ENCODE measurements at regions not wholly inside any gene's neighbourhood (a gene's known extent, or its start where the extent isn't known, plus 50 kb on each side); places are given as distances from the start of the nearest gene placed in this dataset.

DNA sequence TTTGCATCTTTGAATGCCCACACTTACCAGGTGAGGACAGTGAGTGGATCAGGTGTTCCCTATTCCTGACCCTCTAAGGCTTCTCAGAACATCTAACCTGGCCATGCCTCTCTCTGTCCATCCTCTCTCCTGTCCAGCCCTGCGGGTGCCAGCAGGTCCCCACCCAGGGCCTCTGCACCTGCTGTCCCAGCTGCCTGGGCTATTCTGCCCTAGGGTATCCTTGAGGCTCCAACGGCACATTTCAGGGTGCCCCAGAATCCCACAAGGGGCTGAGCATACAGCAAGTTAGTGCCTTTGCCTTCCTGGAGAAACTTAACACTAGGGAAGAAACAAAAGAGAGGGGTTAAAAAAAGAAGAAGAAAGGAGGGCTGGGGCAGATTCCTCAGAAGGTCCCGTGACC is 107.4 kb downstream of the UNCX start:
- no peak for DNase-seq (ENCODE audit: low spot score)
- ATAC-seq: no peak

DNA sequence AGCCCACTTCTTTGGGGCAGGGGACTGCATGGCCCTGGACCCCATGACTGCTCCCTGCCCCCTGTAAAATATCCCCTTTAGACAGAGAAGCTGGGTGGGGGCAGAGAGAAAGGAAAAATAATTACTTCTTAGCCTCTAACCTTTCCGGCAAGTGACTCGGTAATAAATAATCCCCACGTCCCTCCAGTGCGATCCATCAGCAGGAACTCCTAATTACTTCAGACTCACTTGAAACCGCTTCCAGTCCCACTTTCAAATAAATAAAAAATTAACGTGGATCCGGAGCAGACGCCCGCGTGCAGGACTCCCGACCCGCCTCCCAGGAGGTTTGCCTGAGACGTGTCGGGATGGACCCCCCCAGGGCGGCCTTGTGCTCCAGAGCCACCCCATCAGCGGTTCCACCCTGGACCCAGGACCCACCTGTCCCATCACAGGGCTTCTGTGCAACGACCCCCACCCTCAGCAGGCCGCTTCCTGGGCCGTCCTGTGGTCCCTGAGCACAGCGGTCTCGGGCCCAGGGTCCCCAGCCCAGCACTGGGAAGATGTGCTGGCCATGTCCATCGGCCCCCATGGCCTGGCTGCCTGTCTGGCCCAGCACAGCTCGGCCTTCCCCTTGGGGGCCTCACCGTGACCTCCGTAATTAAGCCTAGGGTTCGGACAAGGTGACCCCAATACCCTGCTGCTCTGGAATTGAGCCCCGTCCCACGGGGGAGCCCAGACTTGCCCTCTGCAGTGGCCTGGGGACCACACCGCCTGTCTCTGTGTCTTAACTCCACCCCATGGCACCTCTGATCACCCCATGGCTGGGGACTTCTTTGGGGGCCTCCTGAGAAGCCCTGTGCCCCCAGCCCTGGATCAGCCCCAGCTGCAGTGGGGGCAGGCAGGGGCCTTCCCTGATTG is 108.0 kb downstream of the UNCX start:
- DNase-seq (ENCODE audit: low spot score) (no peak), ATAC-seq (no peak)

DNA sequence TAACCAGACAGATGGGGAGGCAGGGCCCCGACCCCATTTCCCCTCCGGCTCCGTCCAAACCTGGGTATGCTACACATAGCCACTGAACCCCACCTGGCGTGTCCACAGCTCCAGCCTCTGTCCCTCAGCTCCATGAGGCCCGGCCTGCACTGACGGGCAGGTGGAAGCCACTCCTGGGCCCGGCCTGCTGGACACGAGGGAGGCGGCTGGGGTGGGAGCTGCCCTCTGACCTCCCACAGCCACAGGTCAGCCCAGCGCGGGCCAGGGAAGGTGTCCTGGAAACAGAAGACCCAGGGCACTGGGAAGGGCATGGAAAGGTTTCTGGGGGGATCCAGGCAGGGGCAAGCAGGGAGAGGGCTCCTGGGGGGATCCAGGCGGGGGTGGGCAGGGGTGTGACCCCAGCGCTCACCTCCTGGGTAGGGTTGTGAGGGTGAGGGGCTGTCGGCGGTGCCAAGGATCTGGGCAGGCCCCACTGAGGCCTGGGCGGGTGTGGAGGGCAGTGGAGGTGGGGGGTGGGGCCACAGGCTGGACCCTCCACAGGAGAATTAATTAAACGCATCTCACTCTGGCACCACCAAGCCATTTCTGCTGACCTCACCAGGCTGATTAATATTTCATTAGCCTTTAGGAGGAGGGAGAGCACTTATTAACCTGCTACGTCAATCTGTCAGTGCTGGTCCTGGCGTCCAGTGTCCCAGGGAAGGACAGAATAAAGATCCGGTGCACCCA is 108.9 kb downstream of the UNCX start:
- DNase-seq (ENCODE audit: low spot score): no peak

DNA sequence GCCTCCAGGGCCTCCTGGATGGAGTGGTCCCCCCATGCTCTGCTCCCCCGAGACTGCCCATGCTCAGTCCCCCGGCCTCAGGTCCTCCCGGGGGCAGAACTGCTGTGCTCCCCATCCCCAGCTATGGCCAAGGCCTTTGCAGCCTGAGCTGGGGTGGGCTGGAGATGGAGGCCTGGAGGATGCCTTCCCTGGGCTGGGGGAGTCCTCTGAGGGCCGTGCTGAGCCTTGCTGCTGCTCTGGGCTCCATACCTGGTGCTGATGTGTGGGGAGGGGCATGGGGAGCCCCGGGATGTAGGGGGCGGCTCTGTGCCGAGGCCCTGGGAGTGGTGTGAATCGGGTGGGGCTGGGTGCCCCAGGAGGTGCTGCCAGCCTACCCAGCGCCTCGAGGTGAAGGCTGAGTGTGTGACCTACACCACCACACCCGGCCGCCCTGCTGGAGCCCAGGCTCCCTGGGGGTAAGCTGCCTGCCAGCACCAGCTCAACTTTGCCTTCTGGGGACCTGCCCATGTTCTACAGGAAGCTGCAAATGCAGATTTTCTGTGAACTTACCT is 109.5 kb downstream of the UNCX start:
- DNase-seq (ENCODE audit: low spot score): no peak
- no peak for ATAC-seq

More for the DNA sequence above, 108.9 kb downstream of the UNCX start:
- ATAC-seq: no peak

DNA sequence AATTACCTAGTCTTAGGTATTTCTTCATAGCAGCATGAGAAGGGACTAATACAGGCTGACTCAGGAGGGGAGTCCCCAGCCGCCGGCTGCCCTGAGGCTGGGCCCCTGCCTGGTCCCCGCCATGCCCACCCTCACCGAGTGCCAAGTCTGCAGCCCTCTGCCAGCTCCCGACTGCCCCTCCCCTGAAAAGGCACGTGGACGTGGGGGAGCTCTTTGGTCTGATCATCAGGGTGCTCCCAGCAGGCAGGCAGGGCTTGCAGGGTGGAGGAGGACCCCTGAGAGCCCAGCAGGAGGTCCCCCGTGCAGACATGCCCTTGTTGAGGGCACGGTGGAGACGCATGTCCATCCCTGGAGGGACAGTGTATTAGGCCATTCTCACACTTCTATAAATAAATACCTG is 110.9 kb downstream of the UNCX start:
- DNase-seq (ENCODE audit: low spot score): no peak
- ATAC-seq: no peak

DNA sequence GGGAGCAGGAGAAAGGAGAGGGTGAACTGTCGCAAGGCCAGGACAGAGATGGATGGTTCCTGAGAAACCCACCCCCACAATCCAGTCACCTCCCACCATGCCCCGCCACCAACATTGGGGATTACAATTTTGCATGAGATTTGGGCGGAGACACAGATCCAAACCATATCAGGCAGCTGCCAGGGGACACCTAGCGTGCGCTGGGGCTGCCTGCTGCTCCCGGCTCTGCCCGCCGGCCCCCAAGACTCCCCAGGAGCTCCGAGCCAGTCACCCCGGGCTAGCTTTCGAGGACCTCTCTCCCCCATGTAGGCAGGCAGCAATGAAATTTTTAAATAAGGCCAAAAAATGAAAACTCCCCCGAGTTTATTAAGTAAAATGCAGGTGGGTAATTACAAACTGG is 111.7 kb downstream of the UNCX start:
- no peak for ATAC-seq

DNA sequence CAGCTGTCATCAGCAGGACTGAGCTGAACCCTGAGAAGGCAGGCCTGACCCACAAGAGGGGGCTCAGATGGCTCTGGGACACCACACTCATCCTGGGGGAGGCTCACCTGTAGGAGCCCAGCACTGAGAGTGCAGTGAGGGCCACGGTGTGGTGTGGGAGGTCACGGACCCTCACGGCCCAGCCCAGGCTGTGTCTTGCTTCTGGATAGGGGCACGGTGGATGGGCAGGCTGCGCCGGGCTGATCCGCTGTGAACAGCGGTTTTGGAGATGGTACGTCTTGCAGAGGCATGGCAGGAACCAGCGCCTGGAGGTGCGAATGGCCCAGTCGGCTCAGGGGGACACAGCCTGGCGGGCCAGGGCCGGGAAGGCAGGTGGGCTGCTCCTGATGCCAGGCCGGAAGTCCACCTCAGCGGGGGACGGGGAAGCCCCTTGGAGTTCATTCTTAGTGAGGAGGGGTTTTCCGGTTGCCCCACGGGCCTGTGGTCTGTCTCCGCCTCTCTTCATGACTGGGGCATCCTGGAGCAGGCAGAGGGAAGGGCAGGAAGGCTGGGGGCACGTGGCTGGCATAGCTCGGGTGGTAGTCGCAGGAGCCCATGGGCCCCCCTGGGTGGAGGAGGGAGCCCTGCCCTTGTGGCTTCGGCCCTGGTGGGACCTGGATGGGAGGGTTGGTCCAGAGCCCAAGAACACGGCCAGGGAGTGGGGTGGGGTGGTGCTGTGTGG is 112.5 kb downstream of the UNCX start:
- ATAC-seq (no peak), DNase-seq (ENCODE audit: low spot score) (no peak)

More for the DNA sequence above, 111.7 kb downstream of the UNCX start:
- no peak for DNase-seq (ENCODE audit: low spot score)

DNA sequence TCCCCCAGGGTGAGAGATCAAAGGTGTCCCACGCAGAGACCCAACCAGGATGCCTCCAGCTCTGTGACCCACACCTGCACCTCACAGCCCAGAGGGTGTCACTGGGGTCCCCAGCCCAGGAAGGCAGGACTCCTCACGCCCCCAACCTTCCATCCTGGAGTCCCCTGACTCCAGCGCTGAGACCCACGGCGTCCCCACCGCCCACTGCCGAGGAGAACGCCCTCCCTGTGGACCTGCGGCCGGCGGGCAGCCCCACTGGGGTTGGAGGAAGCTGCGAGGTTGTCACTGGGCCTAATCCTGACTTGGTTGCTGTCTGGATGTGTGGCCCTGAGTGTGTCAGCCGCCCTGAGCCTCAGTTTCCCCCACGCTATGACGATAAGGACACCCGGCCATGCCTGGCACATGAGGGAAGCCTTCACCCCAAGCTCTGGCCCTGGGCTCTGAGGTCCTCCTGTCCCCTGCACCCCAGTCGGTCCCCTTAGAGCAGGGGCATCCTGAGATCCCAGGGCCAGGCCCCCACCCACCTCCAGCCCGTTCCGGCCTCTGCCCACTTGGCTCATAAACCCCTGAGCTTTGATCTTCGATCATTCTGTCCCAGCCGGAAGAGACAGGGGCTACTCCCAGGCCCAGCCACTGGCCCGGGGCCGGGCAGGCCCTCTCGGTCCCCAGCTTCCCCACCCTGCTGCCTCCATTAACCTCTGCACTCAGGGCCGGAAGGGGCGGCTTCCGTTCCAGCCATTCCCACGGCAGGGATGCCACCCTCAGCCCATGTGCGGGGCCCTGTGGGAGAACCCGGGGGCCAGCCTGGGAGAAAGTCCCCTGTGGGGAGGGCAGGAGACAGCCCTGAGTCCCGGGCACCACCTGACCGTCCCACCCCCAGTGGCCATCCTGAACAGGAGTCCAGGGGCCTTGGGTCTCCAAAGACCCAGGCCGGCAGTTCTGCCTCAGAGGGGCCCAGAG is 113.2 kb downstream of the MICALL2 start:
- DNase-seq (ENCODE audit: low spot score): no peak
- no peak for ATAC-seq

DNA sequence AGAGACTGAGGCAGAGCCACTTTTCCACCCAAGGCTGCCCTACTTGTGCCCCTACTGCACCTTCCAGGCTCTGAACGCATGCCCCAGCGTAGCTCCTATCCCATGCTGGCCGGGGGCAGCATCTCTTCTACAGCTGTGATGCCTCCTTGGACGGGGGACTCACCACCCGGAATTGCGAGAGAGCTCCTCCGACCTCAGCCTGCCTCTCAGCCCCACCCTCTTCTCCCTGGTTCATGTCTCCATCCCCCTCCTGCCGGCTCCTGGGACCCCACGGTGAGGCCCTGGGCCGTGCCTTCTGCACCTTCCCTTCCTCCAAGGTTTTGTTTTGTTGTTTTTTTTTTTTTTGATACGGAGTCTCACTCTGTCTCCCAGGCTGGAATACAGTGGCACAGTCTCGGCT is 112.4 kb downstream of the MICALL2 start:
- no peak for DNase-seq (ENCODE audit: low spot score)
- ATAC-seq: no peak

DNA sequence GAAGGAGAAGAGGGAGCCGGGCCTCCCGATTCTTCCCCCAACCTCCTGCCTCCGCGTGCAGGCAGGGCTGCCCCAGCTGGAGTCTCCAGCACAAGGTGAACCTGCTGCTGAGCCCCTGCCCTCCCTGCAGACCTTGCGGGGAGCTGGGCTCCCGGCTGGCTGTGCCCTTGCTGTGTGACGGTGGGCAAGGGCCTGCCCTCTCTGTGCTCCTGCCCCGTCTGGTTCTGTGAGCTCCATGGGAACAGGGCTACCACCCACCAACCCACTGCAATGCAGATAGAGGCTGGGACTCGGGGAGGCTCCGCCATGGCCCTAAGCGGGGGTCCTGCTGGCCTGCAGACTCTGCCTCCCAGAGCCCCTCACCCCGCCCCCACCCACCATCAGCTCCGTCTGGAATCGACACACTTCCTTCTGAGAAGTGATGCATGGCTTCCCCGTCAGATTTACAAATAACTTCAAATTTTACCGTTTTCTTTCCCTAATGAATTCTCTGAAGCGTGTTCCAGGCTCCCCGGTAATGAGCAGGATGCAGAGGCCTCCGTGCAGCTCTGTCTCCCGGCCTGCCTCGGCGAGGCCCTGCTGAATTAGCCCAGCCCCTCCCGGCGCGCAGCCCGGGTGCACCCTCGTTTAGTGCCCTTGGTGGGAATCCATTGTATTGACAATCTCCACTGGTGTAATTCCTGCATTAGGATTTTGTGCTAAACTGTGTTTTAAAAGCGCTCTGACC is 111.0 kb downstream of the MICALL2 start:
- DNase-seq (ENCODE audit: low spot score): no peak

DNA sequence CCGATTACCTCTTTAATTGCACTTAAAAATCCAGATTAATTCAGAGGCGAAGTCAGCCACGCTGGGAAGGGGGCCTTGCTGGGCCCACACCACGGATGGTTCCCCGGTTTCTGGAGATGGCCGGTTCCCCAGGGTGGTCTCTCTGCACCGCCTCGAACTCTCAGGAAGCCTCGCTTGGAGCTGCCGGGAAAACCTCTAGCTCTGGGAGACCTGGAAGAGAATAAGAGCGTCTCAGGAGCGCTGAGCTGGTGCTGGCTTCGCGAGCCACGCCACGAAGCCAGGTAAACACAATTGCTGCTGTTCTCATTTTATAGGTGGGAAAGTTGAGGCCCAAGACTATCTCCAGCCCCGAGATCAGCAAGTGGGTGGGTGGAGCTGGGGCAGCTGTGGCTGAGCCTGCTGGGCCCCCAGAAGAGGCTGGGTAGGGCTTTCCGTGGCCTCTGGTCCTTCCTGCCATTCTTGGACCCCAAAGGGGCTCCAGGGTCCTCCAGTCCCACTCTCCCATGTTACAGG is 110.4 kb downstream of the MICALL2 start:
- no peak for DNase-seq (ENCODE audit: low spot score)
- no peak for ATAC-seq

More for the DNA sequence above, 111.0 kb downstream of the MICALL2 start:
- no peak for ATAC-seq

DNA sequence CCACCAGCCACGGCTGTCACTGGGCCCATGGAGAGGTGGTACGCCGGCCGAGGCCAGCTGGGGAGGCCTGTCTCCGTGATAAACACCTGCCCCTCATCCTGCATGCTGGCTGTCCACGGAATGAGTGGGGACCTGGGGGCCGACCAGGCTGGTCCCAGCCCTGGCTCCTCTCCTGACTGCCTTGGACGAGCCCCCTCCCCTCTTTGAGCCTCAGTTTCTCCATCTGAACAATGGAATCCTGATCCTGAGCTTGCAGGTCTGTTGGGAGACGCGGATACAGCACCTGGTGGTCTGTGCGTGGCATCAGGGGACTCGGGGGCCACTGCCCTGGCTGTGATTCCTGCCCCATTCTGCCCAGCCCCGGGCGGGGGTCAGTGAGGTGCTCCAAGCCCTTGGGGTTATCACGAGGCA is 109.9 kb downstream of the MICALL2 start:
- no peak for DNase-seq (ENCODE audit: low spot score)

DNA sequence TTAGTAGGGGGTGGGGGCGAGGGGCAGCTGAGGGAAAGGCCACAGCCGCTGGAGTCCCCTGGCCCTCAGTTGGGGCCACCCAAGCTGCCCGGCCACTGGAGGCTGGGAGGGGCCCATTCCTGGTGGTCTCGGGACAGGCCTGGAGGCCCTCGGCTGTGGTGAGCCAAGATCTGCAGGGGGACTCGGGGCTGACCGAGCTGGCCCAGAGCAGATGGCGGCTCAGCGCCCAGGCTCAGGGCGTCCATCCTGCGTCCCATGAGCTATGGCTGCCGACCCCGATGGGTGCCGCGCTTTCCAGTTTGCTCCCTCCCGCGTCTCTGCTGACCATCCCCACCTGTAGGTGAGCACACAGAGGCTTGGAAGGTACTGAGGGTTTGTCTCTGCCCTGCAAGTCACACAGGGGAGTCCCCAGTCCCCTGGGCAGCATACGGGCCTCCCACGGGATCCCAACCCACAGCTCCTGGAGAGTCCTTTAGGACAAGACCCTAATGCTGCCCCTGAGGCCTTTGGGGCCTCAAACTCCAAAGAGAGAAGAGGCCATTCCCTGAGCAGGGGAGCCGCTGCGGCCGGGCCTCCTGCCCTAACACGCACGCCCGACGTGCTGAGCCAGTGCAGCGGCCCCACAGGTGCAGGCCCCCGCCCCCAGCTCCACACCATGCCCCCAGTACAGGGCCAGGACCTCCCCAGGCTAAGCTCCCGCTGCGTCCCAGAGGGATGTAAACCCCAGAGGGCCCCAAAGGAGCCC is 107.2 kb downstream of the MICALL2 start:
- DNase-seq (ENCODE audit: low spot score) (no peak), ATAC-seq (no peak)

More for the DNA sequence above, 109.9 kb downstream of the MICALL2 start:
- ATAC-seq: no peak

DNA sequence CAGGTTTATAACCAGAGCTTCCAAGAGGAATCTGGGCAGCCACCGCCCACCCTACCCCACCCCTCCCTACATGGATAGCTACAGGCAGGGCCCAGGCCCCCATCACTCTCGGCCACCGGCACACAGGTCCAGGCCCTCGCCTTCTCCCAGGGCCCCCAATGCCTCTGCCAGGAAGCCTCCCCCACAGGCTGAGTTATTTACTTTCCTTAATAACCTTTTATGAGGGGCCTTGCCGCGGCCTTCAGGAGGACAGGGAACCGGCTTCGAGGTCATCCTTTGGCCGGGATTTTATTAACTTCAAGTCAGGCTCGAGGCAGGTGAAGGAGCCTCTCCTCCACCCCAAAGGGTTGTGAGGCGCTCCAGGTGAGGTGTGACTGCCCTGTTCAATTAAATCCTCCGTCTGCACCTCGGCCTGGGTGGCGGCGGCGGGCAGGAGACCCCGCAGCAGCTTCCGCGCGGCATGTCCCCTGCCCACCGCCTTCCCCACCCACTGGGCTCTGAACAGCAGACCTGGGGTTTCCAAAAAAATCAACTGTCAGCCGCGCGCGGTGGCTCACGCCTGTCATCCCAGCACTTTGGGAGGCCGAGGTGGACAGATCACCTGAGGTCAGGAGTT is 106.5 kb downstream of the MICALL2 start:
- no peak for ATAC-seq
- DNase-seq (ENCODE audit: low spot score): no peak

DNA sequence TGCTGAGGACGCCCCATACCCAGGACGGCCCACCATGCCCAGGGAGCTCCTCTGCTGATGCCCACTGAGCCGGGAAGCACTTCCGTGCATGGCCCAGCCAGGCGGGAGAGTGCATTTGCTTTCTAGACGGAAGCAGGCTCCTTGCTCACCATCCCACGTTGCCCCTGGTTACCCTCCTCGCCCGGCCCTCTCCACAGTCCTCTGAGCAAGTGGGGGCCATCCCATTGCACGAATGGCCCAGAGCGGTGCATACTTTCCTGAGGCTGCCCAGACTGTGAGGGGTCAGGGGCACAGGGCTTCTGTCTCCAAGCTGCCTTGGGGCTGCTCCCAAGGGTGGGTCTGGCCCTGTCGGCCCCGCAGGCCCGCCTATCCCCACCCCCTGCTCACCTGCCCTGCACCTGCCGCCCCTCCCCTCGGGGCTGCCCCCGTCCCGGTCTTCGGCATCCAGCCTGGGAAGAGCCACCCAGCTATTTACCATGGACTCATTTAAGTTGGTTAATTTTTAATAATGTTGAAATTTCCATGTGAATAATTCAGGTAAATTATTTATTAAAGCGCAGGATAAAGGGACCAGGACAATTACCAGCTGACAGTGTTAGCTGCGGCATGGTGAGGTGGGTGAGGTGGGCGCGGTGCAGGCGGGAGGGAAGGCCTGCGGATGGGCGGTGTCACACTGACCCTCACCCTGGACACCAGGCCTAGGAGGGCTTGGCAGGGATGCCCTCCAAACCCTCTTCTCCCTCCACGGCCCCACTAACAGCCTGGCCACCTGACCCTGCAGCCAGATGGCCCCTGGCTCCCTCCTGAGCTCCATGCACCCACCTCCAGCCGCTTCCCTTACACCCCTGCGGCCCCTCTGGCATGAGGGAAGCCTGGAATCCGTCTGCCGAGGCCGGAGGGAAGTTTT is 104.4 kb downstream of the MICALL2 start:
- ATAC-seq (peak; percentile 19), DNase-seq (ENCODE audit: low spot score) (no peak)

DNA sequence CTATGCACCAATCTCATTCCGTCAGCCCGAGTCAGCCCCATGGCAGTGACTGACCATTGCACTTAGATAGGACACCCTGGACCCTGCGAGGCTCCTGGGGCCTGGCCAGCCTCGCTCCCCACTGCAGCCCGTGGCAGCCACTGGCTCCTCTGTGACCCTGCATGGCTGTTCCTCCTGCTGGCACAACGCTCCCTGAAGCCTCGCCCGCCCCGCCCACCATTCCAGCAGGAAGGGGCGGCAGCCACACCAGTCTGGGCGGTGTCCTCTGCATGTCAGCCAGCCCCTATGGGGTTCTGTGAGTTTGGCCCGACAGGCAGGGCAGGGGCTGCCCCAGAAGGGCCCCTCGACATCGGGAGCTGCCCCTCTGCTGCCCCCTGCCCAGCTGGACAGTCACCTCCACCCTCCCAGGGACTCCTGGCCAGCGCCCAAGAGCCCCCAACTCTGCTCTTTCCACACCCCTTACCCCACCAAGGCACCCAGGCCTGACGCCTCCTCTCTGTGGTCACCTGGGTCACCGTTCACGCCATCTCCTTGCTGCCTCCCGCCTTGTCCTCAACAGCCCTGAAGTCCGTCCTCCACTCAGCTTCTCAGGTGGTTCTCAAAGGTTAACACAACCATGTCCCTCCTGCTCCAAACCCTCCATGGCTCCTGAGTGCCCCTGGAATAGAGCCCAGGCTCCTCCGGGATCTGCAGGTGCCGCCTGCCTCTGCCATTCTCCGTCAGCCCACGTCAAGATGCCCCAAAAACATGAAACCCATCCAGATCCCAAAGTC is 103.5 kb downstream of the MICALL2 start:
- no peak for DNase-seq (ENCODE audit: low spot score)
- no peak for ATAC-seq
